ENCODE measurements at regions not wholly inside any gene's neighbourhood (a gene's known extent, or its start where the extent isn't known, plus 50 kb on each side); places are given as distances from the start of the nearest gene placed in this dataset.
"Not testable (repeated sequence)": the region's sequence is repeated elsewhere in the genome, so short reads cannot be mapped to it uniquely, and the experiment has no call there.

DNA sequence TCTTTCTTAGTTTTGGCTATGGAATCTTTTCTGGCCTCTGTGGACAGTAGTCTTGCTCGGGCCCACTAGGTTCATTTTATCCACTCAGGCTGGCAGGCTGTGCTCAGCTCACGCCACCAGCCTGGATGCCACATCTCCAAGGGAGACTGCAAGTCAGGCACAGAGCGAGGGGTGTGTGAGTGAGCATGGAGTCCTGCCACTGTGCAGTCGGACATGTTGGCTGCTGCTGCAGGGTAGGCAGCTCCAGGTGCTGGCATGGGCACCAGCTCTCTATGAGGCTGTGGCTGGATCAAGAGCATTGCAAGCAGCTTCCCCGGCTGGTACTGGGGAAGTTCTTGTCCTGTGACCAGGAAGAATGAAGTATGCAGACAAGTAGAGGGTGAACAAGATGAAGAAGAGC, 158.9 kb downstream of the PCTP start:
- no peak for DNase-seq

GRCh38 chr17:55911186-55911585, 160.3 kb downstream of the PCTP start:
- no peak for DNase-seq

DNA sequence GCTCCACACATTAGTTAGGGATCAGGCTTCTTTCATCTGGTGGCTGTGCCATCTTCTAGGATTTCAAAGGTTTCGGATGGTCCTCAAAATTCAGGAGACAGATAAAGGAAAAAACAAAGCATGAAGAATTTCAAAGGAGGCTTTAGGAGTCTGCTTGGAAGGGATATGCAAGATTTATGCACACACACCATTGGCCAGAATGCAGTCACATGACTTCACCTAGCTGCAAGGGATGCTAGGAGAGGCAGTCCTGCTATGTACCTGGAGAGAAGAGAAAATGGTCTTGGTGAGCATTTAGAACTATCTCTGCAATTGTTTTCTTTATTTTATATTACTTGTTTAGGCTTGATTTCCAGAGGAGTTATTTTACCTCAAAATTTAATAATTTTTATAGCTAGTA, 174.6 kb downstream of the PCTP start:
- DNase-seq = no peak

GRCh38 chr17:55926276-55926990, 175.6 kb downstream of the PCTP start:
- DNase-seq = no peak

- no peak for DNase-seq
These were observed 179.5 kb downstream of the PCTP start for GRCh38 chr17:55930291-55930809.

GRCh38 chr17:55931446-55931845, 180.6 kb downstream of the PCTP start:
- DNase-seq = no peak

DNA sequence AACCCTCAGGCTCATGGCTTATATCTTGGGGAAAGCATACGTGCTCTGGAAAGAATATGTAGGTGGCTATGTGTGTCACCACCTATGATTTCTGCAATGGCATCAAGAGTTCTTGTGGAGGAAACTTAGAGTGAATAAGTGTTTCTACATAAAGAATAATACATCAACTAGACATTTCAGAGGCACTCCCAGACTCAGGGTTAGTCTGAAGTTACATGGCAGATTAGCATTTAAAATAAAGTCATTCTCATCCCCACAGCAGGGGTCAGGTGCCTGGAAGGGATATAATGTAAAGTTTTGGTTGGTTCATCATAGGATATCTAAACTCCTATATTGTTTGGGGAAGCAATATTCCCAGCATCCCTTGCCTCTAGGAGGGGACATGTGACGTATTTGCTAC, 182.1 kb downstream of the PCTP start:
- DNase-seq = no peak

DNA sequence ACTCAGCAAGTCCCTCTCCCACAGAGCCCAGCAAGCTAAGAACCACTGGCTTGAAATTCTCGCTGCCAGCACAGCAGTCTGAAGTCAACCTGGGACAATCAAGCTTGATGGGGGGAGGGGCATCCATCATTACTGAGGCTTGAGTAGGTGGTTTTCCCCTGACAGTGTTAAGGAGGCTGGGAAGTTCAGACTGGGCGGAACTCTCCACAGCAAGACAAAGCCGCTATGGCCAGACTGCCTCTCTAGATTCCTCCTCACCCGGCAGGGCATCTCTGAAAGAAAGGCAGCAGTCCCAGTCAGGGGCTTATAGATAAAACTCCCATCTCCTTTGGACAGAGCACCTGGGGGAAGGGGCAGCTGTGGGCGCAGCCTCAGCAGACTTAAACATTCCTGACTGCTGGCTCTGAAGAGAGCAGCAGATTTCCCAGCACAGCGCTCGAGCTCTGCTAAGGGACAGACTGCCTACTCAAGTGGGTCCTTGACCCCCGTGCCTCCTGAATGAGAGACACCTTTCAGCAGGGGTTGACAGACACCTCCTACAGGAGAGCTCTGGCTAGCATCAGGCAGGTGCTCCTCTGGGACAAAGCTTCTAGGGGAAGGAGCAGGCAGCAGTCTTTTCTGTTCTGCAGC, 188.4 kb downstream of the PCTP start:
- not testable (repeated sequence) for DNase-seq

- DNase-seq = no peak
These were observed 193.5 kb upstream of the ANKFN1 start for GRCh38 chr17:55959756-55960155.

DNA sequence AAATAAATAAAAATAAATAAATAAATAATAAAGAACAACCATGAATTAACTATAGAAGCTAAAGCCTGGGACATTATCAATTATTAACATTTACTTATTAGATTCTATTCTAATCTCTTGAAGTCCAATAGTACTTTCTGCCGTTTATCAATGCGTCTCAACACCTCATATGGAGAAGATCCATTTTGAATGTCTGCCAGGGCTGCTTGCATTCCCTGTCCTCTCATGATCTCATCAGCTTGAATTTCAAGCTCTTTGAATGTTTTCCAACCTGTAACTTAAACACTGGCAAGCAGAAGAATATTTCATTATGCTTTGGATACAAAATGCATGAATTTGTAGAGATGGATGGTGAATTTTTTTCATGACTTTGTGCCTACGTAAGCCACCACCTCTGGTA, 191.9 kb upstream of the ANKFN1 start:
- DNase-seq = no peak

GRCh38 chr17:55962951-55963401, 190.3 kb upstream of the ANKFN1 start:
- no peak for DNase-seq

- no peak for DNase-seq
These were observed 189.1 kb upstream of the ANKFN1 start for GRCh38 chr17:55964191-55964590.

DNA sequence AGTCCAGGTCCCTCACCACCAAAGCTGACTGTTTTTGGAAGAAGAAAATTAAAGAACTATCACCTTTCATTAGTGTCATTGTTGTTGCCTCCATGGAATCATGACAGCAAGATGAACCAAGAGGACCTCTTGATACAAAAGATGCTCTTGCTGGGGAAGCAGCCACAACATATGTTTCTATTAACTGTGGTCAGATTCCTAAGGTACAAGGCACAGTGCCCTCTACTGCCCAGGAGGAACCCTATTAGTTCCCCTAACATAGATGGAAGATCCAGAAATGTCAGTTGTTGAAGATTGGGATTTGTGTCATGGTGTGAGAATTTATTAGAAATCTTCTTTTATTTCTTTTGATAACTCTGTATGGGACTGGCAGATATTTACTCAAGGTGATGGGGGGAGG, 188.2 kb upstream of the ANKFN1 start:
- DNase-seq = no peak

- no peak for DNase-seq
These were observed 183.5 kb upstream of the ANKFN1 start for GRCh38 chr17:55969562-55970324.

DNA sequence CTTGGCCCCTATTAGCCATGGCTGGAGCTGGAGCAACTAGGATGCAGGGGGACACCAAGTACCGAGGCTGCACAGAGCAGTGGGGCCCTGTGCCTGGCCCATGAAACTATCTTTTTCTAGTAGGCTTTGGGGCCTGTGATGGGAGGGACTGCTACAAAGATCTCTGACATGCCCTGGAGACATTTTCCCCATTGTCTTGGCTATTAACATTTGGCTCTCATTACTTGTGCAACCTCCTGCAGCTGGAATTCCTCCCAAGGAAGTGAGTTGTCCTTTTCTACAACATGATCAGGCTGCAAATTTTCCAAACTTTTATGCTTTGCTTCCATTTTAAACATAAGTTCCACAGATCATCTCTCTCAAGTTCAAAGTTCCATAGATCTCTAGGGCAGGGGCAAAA, 174.7 kb upstream of the ANKFN1 start:
- no peak for DNase-seq

DNA sequence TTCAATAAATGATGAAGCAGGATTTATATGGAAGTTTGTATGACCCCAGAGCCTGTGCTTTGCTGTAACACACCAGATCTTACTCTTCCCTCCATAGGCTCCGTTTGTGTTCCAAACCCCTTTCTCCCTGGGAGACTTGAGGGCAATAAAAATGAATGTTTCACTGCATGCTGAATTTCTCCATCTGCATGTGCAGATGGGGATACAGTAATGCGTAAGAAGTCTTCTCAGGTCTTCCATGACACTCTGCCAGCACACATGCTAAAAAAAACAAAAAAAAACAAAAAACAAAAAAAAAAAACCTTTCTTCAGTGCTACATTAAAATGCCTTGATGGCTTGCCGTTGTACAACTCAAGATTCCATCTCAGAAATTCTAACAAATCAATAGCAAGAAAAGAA, 170.2 kb upstream of the ANKFN1 start:
- no peak for DNase-seq

GRCh38 chr17:55986817-55987216, 166.5 kb upstream of the ANKFN1 start:
- no peak for DNase-seq

GRCh38 chr17:55988861-55989260, 164.4 kb upstream of the ANKFN1 start:
- no peak for DNase-seq

- no peak for DNase-seq
These were observed 162.8 kb upstream of the ANKFN1 start for GRCh38 chr17:55990332-55991006.

- no peak for DNase-seq
These were observed 156.4 kb upstream of the ANKFN1 start for GRCh38 chr17:55996826-55997225.

GRCh38 chr17:56000411-56000810, 152.9 kb upstream of the ANKFN1 start:
- DNase-seq = no peak

DNA sequence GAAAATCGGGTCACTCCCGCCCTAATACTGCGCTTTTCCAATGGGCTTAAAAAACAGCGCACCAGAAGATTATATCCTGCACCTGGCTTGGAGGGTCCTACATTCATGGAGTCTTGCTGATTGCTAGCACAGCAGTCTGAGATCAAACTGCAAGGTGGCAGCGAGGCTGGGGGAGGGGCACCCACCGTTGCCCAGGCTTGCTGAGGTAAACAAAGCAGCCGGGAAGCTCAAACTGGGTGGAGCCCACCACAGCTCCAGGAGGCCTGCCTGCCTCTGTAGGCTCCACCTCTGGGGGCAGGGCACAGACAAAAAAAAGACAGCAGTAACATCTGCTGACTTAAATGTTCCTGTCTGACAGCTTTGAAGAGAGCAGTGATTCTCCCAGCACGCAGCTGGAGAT, 150.6 kb upstream of the ANKFN1 start:
- DNase-seq = not testable (repeated sequence)
